Fibroblast of lung (primary cell): ENCODE measurements at regions not wholly inside any gene's neighbourhood (a gene's known extent, or its start where the extent isn't known, plus 50 kb on each side); places are given as distances from the start of the nearest gene placed in this dataset.

Source experiments
- DNase-seq, 2 donors: peaks; one replicate each; pipeline versions ENCODE4 v3.0.0 to v3.0.0-alpha.2; 2010; ENCODE audit warnings: low read depth in 2 of 2
- H2AFZ ChIP-seq: 2 replicates; pipeline ENCODE4 v1.5.1; 2012; ENCODE audit warnings: low read length, control low read depth, inconsistent platforms
- H3K27ac ChIP-seq: 2 replicates; pipeline ENCODE4 v1.5.1; 2011; ENCODE audit warnings: low read length, control low read depth; ENCODE audit not compliant: insufficient read depth
- H3K27me3 ChIP-seq: 2 replicates; pipeline ENCODE4 v1.5.1; 2011; ENCODE audit warnings: mild to moderate bottlenecking, low read length; ENCODE audit not compliant: control insufficient read depth, insufficient read depth
- H3K36me3 ChIP-seq: 2 replicates; pipeline ENCODE4 v1.5.1; 2011; ENCODE audit warnings: low read length; ENCODE audit not compliant: control insufficient read depth, insufficient read depth
- H3K4me1 ChIP-seq: 2 replicates; pipeline ENCODE4 v1.5.1; 2011; ENCODE audit warnings: low read length; ENCODE audit not compliant: control insufficient read depth, insufficient read depth; ENCODE audit errors: extremely low read depth
- H3K4me2 ChIP-seq: 2 replicates; pipeline ENCODE4 v1.5.1; 2011; ENCODE audit warnings: low read length, control low read depth; ENCODE audit not compliant: insufficient read depth; ENCODE audit errors: extremely low read depth
- H3K4me3 ChIP-seq, 4 experiments: fragments of 200-600 bp in 1 of 4; sonication (generic) in 1 of 4; replicated peaks in 1 of 4; 2 replicates each; pipeline ENCODE4 v1.5.1; 2011 to 2016; ENCODE audit warnings: low read length in 4 of 4, low read depth in 3 of 4, mild to moderate bottlenecking in 3 of 4, control low read depth in 2 of 4, inconsistent platforms in 1 of 4, mixed read lengths in 1 of 4; ENCODE audit not compliant: insufficient read depth in 1 of 4; ENCODE audit errors: control extremely low read depth in 1 of 4
- H3K79me2 ChIP-seq: 2 replicates; pipeline ENCODE4 v1.5.1; 2012; ENCODE audit warnings: mild to moderate bottlenecking, low read length, inconsistent platforms; ENCODE audit not compliant: control insufficient read depth, insufficient read depth
- H3K9ac ChIP-seq: 2 replicates; pipeline ENCODE4 v1.5.1; 2011; ENCODE audit warnings: mild to moderate bottlenecking, low read length, control low read depth; ENCODE audit not compliant: insufficient read depth
- H3K9me3 ChIP-seq: 2 replicates; pipeline ENCODE4 v1.5.1; 2012; ENCODE audit warnings: low read depth, low read length; ENCODE audit not compliant: control insufficient read depth, insufficient read depth
- H4K20me1 ChIP-seq: 2 replicates; pipeline ENCODE4 v1.5.1; 2011; ENCODE audit warnings: low read length; ENCODE audit not compliant: control insufficient read depth, insufficient read depth; ENCODE audit errors: extremely low read depth
- CTCF ChIP-seq, 2 donors: IDR thresholded peaks in 1 of 2; conservative IDR thresholded peaks in 1 of 2; 1 replicate in 1 of 2; 2 replicates in 1 of 2; pipeline ENCODE4 v1.5.1; 2011 to 2012; ENCODE audit warnings: low read length in 2 of 2, control low read depth in 1 of 2, inconsistent platforms in 1 of 2, low read depth in 1 of 2, mild to moderate bottlenecking in 1 of 2
- EZH2 ChIP-seq: IDR thresholded peaks from 2 replicates; pipeline ENCODE4 v1.5.1; 2012; ENCODE audit warnings: low read length, control low read depth, mild to moderate bottlenecking; ENCODE audit errors: missing control alignments

- Histone ChIP-seq H3K4me1 (no peaks in the 10 kb centered on the region), H3K9me3 (no peaks in the 10 kb centered on the region), H4K20me1 (no peaks in the 10 kb centered on the region), H3K4me2 (no peak overlapping the region), H3K27ac (no peak overlapping the region), H3K9ac (no peak overlapping the region), H2AFZ (no peak overlapping the region), H3K4me3 (no peak overlapping the region), H3K79me2 (no peaks in the 10 kb centered on the region), H3K36me3 (no peaks in the 10 kb centered on the region), H3K27me3 (no peaks in the 10 kb centered on the region)
- DNase-seq: no peak
- TF ChIP-seq CTCF (conservative IDR thresholded peaks at IDR 0.05 in 1 of 2, IDR thresholded peaks at IDR 0.05 in 1 of 2; ENCODE audit: low read depth in 1 of 2, low read length in 2 of 2) (no peak), EZH2 (no peak)
Measured at GRCh38 chr9:90147426-90147825, 495.2 kb downstream of the DIRAS2 start.

DNA sequence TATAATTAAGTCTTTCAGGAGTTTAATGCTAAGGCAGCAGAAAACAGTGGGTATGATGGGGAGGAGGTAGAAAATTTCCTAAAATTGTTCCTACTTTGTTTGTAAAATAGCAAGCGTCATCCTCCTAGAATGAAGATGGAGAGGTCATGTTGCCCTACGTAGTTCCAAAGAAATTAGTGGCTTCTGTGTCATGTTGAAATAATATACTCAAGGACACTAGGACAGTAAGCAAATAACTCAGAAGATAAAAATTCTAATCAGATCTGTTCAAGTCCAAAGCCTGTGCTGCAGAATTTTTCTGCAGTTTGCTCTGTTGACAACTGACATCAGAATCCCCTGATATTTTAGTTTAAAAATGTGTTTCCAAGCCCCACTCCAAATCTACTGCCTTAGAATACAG, 486.3 kb downstream of the DIRAS2 start:
- DNase-seq: no peak
- Histone ChIP-seq H3K27me3 (no peaks in the 10 kb centered on the region), H3K4me3 (no peak overlapping the region), H3K36me3 (no peaks in the 10 kb centered on the region), H3K9ac (no peak overlapping the region), H3K9me3 (no peaks in the 10 kb centered on the region), H3K27ac (no peak overlapping the region), H3K4me2 (no peak overlapping the region), H3K79me2 (no peaks in the 10 kb centered on the region), H4K20me1 (no peaks in the 10 kb centered on the region), H3K4me1 (no peaks in the 10 kb centered on the region), H2AFZ (no peak overlapping the region)
- no peak for TF ChIP-seq EZH2

DNA sequence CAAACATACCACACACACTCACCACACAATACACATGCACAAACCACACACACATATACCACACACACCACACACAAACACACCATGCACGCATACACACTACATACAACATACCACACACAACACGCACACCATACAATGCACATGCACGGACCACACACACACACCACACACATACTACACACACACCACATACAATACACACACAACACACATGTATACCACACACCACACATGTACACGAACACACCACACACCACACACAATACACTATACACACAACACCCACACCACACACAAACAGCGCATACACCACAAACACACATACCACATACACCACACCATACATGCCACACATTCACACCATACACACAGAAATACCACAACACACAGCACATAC, 480.3 kb downstream of the DIRAS2 start:
- H2AFZ ChIP-seq: no peak overlapping the region
- no peaks in the 10 kb centered on the region for H4K20me1 ChIP-seq
- no peak overlapping the region for H3K4me2 ChIP-seq
- no peaks in the 10 kb centered on the region for H3K79me2 ChIP-seq
- no peak overlapping the region for H3K27ac ChIP-seq
- DNase-seq: no peak
- no peaks in the 10 kb centered on the region for H3K36me3 ChIP-seq
- H3K27me3 ChIP-seq: no peaks in the 10 kb centered on the region
- H3K4me1 ChIP-seq: no peaks in the 10 kb centered on the region
- H3K9me3 ChIP-seq: no peaks in the 10 kb centered on the region
- H3K4me3 ChIP-seq: no peak overlapping the region
- no peak overlapping the region for H3K9ac ChIP-seq
- TF ChIP-seq CTCF (conservative IDR thresholded peaks at IDR 0.05 in 1 of 2, IDR thresholded peaks at IDR 0.05 in 1 of 2; ENCODE audit: low read depth in 1 of 2, low read length in 2 of 2): no peak
- no peak for TF ChIP-seq EZH2

DNA sequence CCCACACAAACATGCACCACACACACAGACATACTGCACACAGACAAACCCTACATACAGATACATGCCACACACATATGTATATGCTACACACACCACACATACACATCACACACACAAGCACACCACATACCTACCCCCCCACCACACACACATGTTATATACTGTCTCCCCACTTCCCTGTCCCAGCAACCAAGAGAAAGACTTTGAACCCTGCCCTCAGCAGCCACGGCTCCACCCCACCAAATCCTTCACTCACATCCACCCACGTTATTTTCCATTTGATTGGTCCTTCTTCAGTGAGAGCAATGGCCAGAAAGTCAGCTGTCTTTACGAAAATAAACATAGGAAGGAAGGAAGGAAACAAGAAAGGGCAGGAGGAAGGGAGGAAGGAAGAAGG, 479.8 kb downstream of the DIRAS2 start:
- Histone ChIP-seq H3K4me1 (no peaks in the 10 kb centered on the region), H2AFZ (no peak overlapping the region), H3K79me2 (no peaks in the 10 kb centered on the region), H3K27ac (no peak overlapping the region), H3K4me3 (no peak overlapping the region), H3K4me2 (no peak overlapping the region), H3K36me3 (no peaks in the 10 kb centered on the region), H3K9me3 (no peaks in the 10 kb centered on the region), H4K20me1 (no peaks in the 10 kb centered on the region), H3K27me3 (no peaks in the 10 kb centered on the region), H3K9ac (no peak overlapping the region)
- TF ChIP-seq EZH2: no peak
- no peak for TF ChIP-seq CTCF (conservative IDR thresholded peaks at IDR 0.05 in 1 of 2, IDR thresholded peaks at IDR 0.05 in 1 of 2; ENCODE audit: low read depth in 1 of 2, low read length in 2 of 2)
- no peak for DNase-seq
